H1 (cell line): ENCODE measurements at regions not wholly inside any gene's neighbourhood (a gene's known extent, or its start where the extent isn't known, plus 50 kb on each side); places are given as distances from the start of the nearest gene placed in this dataset.

Source experiments
- CTCF ChIA-PET: fragments of 300-600 bp; sonication (Branson Sonifier 250); formaldehyde crosslinking; loops from one replicate; lab custom pipeline; 2021; ENCODE audit not compliant: partially characterized antibody; lab: Charles Lee
- POLR2A ChIA-PET: fragments of 300-600 bp; sonication (Branson Sonifier 250); formaldehyde crosslinking; loops from one replicate; lab custom pipeline; 2021; ENCODE audit warnings: inconsistent platforms; ENCODE audit not compliant: partially characterized antibody; lab: Charles Lee
- DNase-seq, 2 experiments: peaks; one replicate each; pipeline versions ENCODE4 v3.0.0 to v3.0.0-alpha.2; 2010 to 2022; ENCODE audit warnings: low spot score in 2 of 2, low read depth in 1 of 2, mixed read lengths in 1 of 2
- FAIRE-seq: peaks from 2 replicates; lab custom pipeline; 2011; peaks lifted over from hg19 to GRCh38; lab: Jason Lieb, UNC
- H2AFZ ChIP-seq: 2 replicates; pipeline ENCODE4 v1.8.1; 2012; ENCODE audit warnings: low read length, inconsistent platforms
- H2AK5ac ChIP-seq: 2 replicates; pipeline ENCODE4 v1.6.1; 2013; ENCODE audit warnings: low read depth, low read length
- H2BK120ac ChIP-seq: replicated peaks from 2 replicates; pipeline ENCODE3; 2013; ENCODE audit warnings: low read depth, low read length, inconsistent platforms
- H2BK12ac ChIP-seq: 2 replicates; pipeline ENCODE4 v1.6.1; 2013; ENCODE audit warnings: low read depth, low read length
- H2BK15ac ChIP-seq: 2 replicates; pipeline ENCODE4 v1.6.1; 2013; ENCODE audit warnings: low read length
- H2BK20ac ChIP-seq: 2 replicates; pipeline ENCODE4 v1.6.1; 2013; ENCODE audit warnings: low read length
- H2BK5ac ChIP-seq: 2 replicates; pipeline ENCODE4 v1.6.1; 2013; ENCODE audit warnings: low read depth, low read length
- H3K14ac ChIP-seq: 2 replicates; pipeline ENCODE4 v1.6.1; 2013; ENCODE audit warnings: inconsistent platforms; ENCODE audit not compliant: insufficient read length
- H3K18ac ChIP-seq: 2 replicates; pipeline ENCODE4 v1.6.1; 2013; ENCODE audit warnings: low read length; ENCODE audit errors: extremely low read depth
- H3K23ac ChIP-seq: 2 replicates; pipeline ENCODE4 v1.6.1; 2013; ENCODE audit warnings: inconsistent platforms; ENCODE audit not compliant: insufficient read length
- H3K23me2 ChIP-seq: 2 replicates; pipeline ENCODE4 v1.6.1; 2013; ENCODE audit warnings: low read depth, low read length
- H3K27ac ChIP-seq: 2 replicates; pipeline ENCODE4 v1.6.1; 2011; ENCODE audit warnings: low read depth, low read length, inconsistent platforms
- H3K27me3 ChIP-seq, 4 experiments: replicated peaks in 1 of 4; 1 replicate in 1 of 4; 2 replicates in 3 of 4; pipeline versions ENCODE4 v1.6.1 to v1.8.1; 2011 to 2013; ENCODE audit warnings: low read length in 3 of 4, mild to moderate bottlenecking in 3 of 4, inconsistent platforms in 2 of 4, mixed read lengths in 2 of 4, moderate library complexity in 1 of 4; ENCODE audit not compliant: control insufficient read depth in 3 of 4, insufficient read depth in 3 of 4; ENCODE audit errors: extremely low read depth in 1 of 4
- H3K36me3 ChIP-seq, 4 experiments: 2 replicates each; pipeline versions ENCODE4 v1.6.1 to v1.8.1; 2011 to 2013; ENCODE audit warnings: mild to moderate bottlenecking in 4 of 4, low read length in 3 of 4, moderate library complexity in 2 of 4, control low read depth in 1 of 4, inconsistent platforms in 1 of 4; ENCODE audit not compliant: insufficient read depth in 4 of 4, control insufficient read depth in 2 of 4
- H3K4ac ChIP-seq: replicated peaks from 2 replicates; pipeline ENCODE3; 2013; ENCODE audit warnings: low read length, low read depth, mixed read lengths, inconsistent platforms; ENCODE audit not compliant: insufficient read length
- H3K4me1 ChIP-seq, 4 experiments: replicated peaks in 1 of 4; 1 replicate in 1 of 4; 2 replicates in 3 of 4; pipeline versions ENCODE4 v1.6.1 to v1.8.1; 2011 to 2013; ENCODE audit warnings: low read length in 3 of 4, inconsistent platforms in 2 of 4, mixed read lengths in 1 of 4; ENCODE audit not compliant: insufficient read depth in 4 of 4, control insufficient read depth in 3 of 4
- H3K4me2 ChIP-seq, 2 experiments: 2 replicates each; pipeline versions ENCODE4 v1.6.1 to v1.8.1; 2011 to 2013; ENCODE audit warnings: low read depth in 2 of 2, low read length in 2 of 2, control low read depth in 1 of 2, inconsistent platforms in 1 of 2, mild to moderate bottlenecking in 1 of 2; ENCODE audit not compliant: insufficient read depth in 1 of 2
- H3K4me3 ChIP-seq, 4 experiments: fragments of 200-600, 300-600 bp in 1 of 4; sonication (generic), shearing (Covaris generic), sonication (Bioruptor Twin) in 1 of 4; 2 replicates each; pipeline versions ENCODE4 v1.5.1 to v1.8.1; 2011 to 2016; ENCODE audit warnings: low read length in 4 of 4, low read depth in 3 of 4, control low read depth in 2 of 4, inconsistent platforms in 2 of 4, mild to moderate bottlenecking in 2 of 4, mixed read lengths in 1 of 4, moderate library complexity in 1 of 4; ENCODE audit not compliant: insufficient read depth in 2 of 4; ENCODE audit errors: extremely low read depth in 1 of 4
- H3K56ac ChIP-seq: replicated peaks from 2 replicates; pipeline ENCODE3; 2013; ENCODE audit warnings: low read depth, mild to moderate bottlenecking, mixed read lengths, low read length, inconsistent platforms; ENCODE audit not compliant: insufficient read length
- H3K79me1 ChIP-seq: 2 replicates; pipeline ENCODE4 v1.6.1; 2013; ENCODE audit warnings: low read depth, low read length, control low read depth
- H3K79me2 ChIP-seq, 2 experiments: 2 replicates each; pipeline versions ENCODE4 v1.6.1 to v1.8.1; 2012 to 2013; ENCODE audit warnings: low read length in 2 of 2, mild to moderate bottlenecking in 2 of 2, inconsistent platforms in 1 of 2; ENCODE audit not compliant: insufficient read depth in 2 of 2, control insufficient read depth in 1 of 2
- H3K9ac ChIP-seq, 4 experiments: replicated peaks in 1 of 4; 1 replicate in 1 of 4; 2 replicates in 3 of 4; pipeline versions ENCODE4 v1.6.1 to v1.8.1; 2011 to 2013; ENCODE audit warnings: low read depth in 3 of 4, low read length in 3 of 4, control low read depth in 2 of 4, mild to moderate bottlenecking in 2 of 4, moderate library complexity in 2 of 4, inconsistent platforms in 1 of 4; ENCODE audit errors: extremely low read depth in 1 of 4
- H3K9me3 ChIP-seq, 2 experiments: 2 replicates each; pipeline versions ENCODE4 v1.6.1 to v1.8.1; 2012 to 2013; ENCODE audit warnings: mild to moderate bottlenecking in 2 of 2, moderate library complexity in 2 of 2, control low read depth in 1 of 2, inconsistent platforms in 1 of 2, low read depth in 1 of 2, low read length in 1 of 2, mixed read lengths in 1 of 2; ENCODE audit not compliant: insufficient read depth in 2 of 2
- H4K20me1 ChIP-seq, 2 experiments: replicated peaks in 1 of 2; 2 replicates each; pipeline versions ENCODE3 to v1.8.1; 2011 to 2013; ENCODE audit warnings: inconsistent platforms in 2 of 2, low read length in 2 of 2, mild to moderate bottlenecking in 1 of 2; ENCODE audit not compliant: insufficient read depth in 2 of 2, control insufficient read depth in 1 of 2
- H4K5ac ChIP-seq: 2 replicates; pipeline ENCODE4 v1.6.1; 2013; ENCODE audit warnings: low read length, low read depth, mixed read lengths, inconsistent platforms; ENCODE audit not compliant: insufficient read length
- H4K8ac ChIP-seq: 2 replicates; pipeline ENCODE4 v1.8.0; 2013; ENCODE audit warnings: mild to moderate bottlenecking, moderate library complexity, low read length, inconsistent platforms; ENCODE audit not compliant: insufficient read depth; ENCODE audit errors: extremely low read depth
- H4K91ac ChIP-seq: replicated peaks from 2 replicates; pipeline ENCODE3; 2013; ENCODE audit warnings: low read length, mixed read lengths, inconsistent platforms; ENCODE audit not compliant: insufficient read length
- CBX5 ChIP-seq: fragments of 300-800, 300-1000 bp; sonication (generic); IDR thresholded peaks from 2 replicates; pipeline ENCODE4 v1.7.1; 2016; ENCODE audit warnings: antibody characterized with exemption, low read length, low read depth
- CEBPB ChIP-seq: IDR thresholded peaks from 2 replicates; pipeline ENCODE4 v1.6.1; 2012; ENCODE audit warnings: low read depth, low read length
- E2F6 ChIP-seq: IDR thresholded peaks from 2 replicates; pipeline ENCODE4 v1.6.1; 2012; ENCODE audit warnings: inconsistent platforms
- POLR2A ChIP-seq, 2 experiments: IDR thresholded peaks; 1 replicate in 1 of 2; 2 replicates in 1 of 2; pipeline ENCODE4 v1.6.1; 2011; ENCODE audit warnings: low read depth in 2 of 2, low read length in 2 of 2, mild to moderate bottlenecking in 2 of 2; ENCODE audit errors: control extremely low read depth in 1 of 2
- SP1 ChIP-seq: IDR thresholded peaks from 2 replicates; pipeline ENCODE4 v1.6.1; 2011; ENCODE audit warnings: low read depth, low read length
- WGBS, 2 experiments: shearing (Covaris generic) in 1 of 2; methylation state at CpG; one replicate each; pipeline versions ENCODE4 v1.1.6 to v1.1.7; 2013 to 2015; ENCODE audit warnings: low lambda C conversion rate in 2 of 2, mixed read lengths in 2 of 2, inconsistent platforms in 1 of 2, low coverage in 1 of 2, missing lambda C conversion rate in 1 of 2; ENCODE audit not compliant: insufficient replicate concordance in 2 of 2, insufficient coverage in 1 of 2, insufficient read length in 1 of 2; ENCODE audit errors: extremely low coverage in 1 of 2, missing lambda C conversion rate in 1 of 2; 5-methylcytosine and 5-hydroxymethylcytosine counted together

GRCh38 chr4:85414972-85415371 lies 60.0 kb upstream of the ARHGAP24 start:
- 60% methylated on average over 3 of the region's 3 CpGs; no CpG with 5 or more reads in 1 of the 2 experiments for WGBS, 2 experiments
- no peak overlapping the region for H2BK15ac ChIP-seq
- no peak overlapping the region for H2BK12ac ChIP-seq
- no peaks in the 10 kb centered on the region for H3K79me2 ChIP-seq
- H3K27ac ChIP-seq = no peak overlapping the region
- H3K4me3 ChIP-seq = no peak overlapping the region
- H4K5ac ChIP-seq = no peak overlapping the region
- no peak overlapping the region for H3K14ac ChIP-seq
- H3K23ac ChIP-seq = no peak overlapping the region
- no peak overlapping the region for H3K4me2 ChIP-seq
- H2BK20ac ChIP-seq = no peak overlapping the region
- H2BK5ac ChIP-seq = no peak overlapping the region
- H4K8ac ChIP-seq = no peak overlapping the region
- H3K23me2 ChIP-seq = no peaks in the 10 kb centered on the region
- no peak overlapping the region for H3K4ac ChIP-seq
- no peak overlapping the region for H3K18ac ChIP-seq
- DNase-seq = no peak
- ChIA-PET POLR2A (no interaction called here), CTCF (no interaction called here)
- no peaks in the 10 kb centered on the region for H3K27me3 ChIP-seq
- no peak overlapping the region for H2AFZ ChIP-seq
- H4K20me1 ChIP-seq = no peaks in the 10 kb centered on the region
- no peak overlapping the region for H2AK5ac ChIP-seq
- H3K9me3 ChIP-seq = no peaks in the 10 kb centered on the region
- no peak overlapping the region for H2BK120ac ChIP-seq
- H3K9ac ChIP-seq = no peak overlapping the region
- no peaks in the 10 kb centered on the region for H3K79me1 ChIP-seq
- H3K56ac ChIP-seq = no peak overlapping the region
- H4K91ac ChIP-seq = no peak overlapping the region
- no peaks in the 10 kb centered on the region for H3K4me1 ChIP-seq
- FAIRE-seq = no peak
- no peaks in the 10 kb centered on the region for H3K36me3 ChIP-seq
- TF ChIP-seq CBX5 = no peak
- no peak for TF ChIP-seq E2F6
- TF ChIP-seq SP1 = no peak
- TF ChIP-seq CEBPB = no peak
- TF ChIP-seq POLR2A (IDR thresholded peaks at IDR 0.05; ENCODE audit: control extremely low read depth in 1 of 2, low read depth in 2 of 2, low read length in 2 of 2) = no peak
